ENCODE measurements at regions not wholly inside any gene's neighbourhood (a gene's known extent, or its start where the extent isn't known, plus 50 kb on each side); places are given as distances from the start of the nearest gene placed in this dataset.

DNA sequence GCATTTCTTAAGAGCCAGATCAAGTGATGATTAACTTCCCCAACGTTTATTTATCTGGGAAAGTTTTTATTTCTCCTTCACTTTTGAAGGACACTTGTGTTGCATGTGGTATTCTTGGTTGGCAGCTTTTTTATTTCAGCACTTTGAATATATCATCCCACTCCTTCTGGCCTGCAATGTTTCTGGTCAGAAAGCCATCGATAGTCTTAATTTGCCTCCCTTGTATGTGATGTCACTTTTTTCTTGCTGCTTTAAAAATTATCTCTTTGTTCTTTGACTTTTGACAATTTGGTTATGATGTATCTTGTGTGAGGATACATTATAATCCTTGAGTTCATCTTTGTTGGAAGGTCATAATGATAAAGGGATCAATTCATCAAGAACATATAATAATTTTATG lies 503.2 kb downstream of the OTOL1 start:
- no peak for ATAC-seq
- no peak for DNase-seq
- H3K27ac ChIP-seq: no peak overlapping the region
- H3K4me3 ChIP-seq: no peak overlapping the region
- intact Hi-C loops (cut with DNase I): no loop called here
- 43% methylated on average over 2 of the region's 2 CpGs for WGBS (ENCODE audit: insufficient coverage, low coverage, low lambda C conversion rate, missing lambda C conversion rate)
- no peak for TF ChIP-seq POLR2A (IDR thresholded peaks at IDR 0.05)
- TF ChIP-seq CTCF (IDR thresholded peaks at IDR 0.05): no peak
- no peaks in the 10 kb centered on the region for H3K4me1 ChIP-seq
- no peaks in the 10 kb centered on the region for H3K9me3 ChIP-seq
- no peaks in the 10 kb centered on the region for H3K36me3 ChIP-seq
- no peaks in the 10 kb centered on the region for H3K27me3 ChIP-seq

- Histone ChIP-seq H3K27ac (no peak overlapping the region), H3K27me3 (no peaks in the 10 kb centered on the region), H3K4me3 (no peak overlapping the region), H3K36me3 (no peaks in the 10 kb centered on the region), H3K9me3 (no peaks in the 10 kb centered on the region), H3K4me1 (no peaks in the 10 kb centered on the region)
- DNase-seq (no peak), ATAC-seq (no peak)
- TF ChIP-seq POLR2A (IDR thresholded peaks at IDR 0.05): no peak
- TF ChIP-seq CTCF (IDR thresholded peaks at IDR 0.05): no peak
- WGBS (ENCODE audit: insufficient coverage, low coverage, low lambda C conversion rate, missing lambda C conversion rate): 31% methylated on average over 2 of the region's 2 CpGs
- intact Hi-C loops (cut with DNase I): no loop called here
Observed at GRCh38 chr3:162007722-162008121, 511.1 kb downstream of the OTOL1 start.

DNA sequence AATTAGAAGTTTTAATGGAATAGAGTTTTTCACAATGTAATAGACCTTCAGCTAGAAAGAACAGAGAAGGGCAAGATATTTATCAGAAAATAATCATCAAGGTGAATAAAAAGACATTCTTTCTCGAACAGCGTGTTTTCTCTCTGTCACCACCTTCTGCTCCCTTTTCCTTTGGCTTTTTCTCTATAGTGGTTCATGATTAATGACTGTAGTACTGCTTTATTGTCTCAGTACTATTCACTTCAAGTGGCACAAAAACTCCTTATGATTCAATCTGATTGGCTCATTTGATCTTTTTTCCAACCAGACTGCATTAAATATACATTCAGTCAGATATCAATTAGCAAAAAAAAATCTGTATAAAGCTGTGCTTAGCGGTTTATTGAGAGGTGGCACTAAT lies 516.0 kb downstream of the OTOL1 start:
- no peaks in the 10 kb centered on the region for H3K4me1 ChIP-seq

GRCh38 chr3:162014284-162014683 lies 517.7 kb downstream of the OTOL1 start:
- intact Hi-C loops (cut with DNase I): no loop called here
- no peak overlapping the region for H3K4me3 ChIP-seq

More for the DNA sequence above, 516.0 kb downstream of the OTOL1 start:
- Histone ChIP-seq H3K27me3 (no peaks in the 10 kb centered on the region), H3K4me3 (no peak overlapping the region), H3K9me3 (no peaks in the 10 kb centered on the region), H3K36me3 (no peaks in the 10 kb centered on the region), H3K27ac (no peak overlapping the region)
- 48% methylated on average over 3 of the region's 3 CpGs for WGBS (ENCODE audit: insufficient coverage, low coverage, low lambda C conversion rate, missing lambda C conversion rate)
- no peak for DNase-seq
- intact Hi-C loops (cut with DNase I): no loop called here
- no peak for ATAC-seq
- TF ChIP-seq POLR2A (IDR thresholded peaks at IDR 0.05): no peak
- TF ChIP-seq CTCF (IDR thresholded peaks at IDR 0.05): no peak

More at GRCh38 chr3:162014284-162014683, 517.7 kb downstream of the OTOL1 start:
- TF ChIP-seq POLR2A (IDR thresholded peaks at IDR 0.05): no peak
- no peak for TF ChIP-seq CTCF (IDR thresholded peaks at IDR 0.05)
- DNase-seq (no peak), ATAC-seq (no peak)
- H3K27me3 ChIP-seq: no peaks in the 10 kb centered on the region
- 84% methylated on average over 5 of the region's 5 CpGs for WGBS (ENCODE audit: insufficient coverage, low coverage, low lambda C conversion rate, missing lambda C conversion rate)
- H3K9me3 ChIP-seq: no peaks in the 10 kb centered on the region
- no peaks in the 10 kb centered on the region for H3K4me1 ChIP-seq
- H3K36me3 ChIP-seq: no peaks in the 10 kb centered on the region
- no peak overlapping the region for H3K27ac ChIP-seq
